Activated T-cell treated with anti-CD3 and anti-CD28 coated beads, Interleukin-2, amount 50 U/mL, for 72 hours (primary cell): ENCODE measurements at regions not wholly inside any gene's neighbourhood (a gene's known extent, or its start where the extent isn't known, plus 50 kb on each side); places are given as distances from the start of the nearest gene placed in this dataset.
A peak's percentile ranks its signal among the peaks of the same experiment; 100 is the strongest.

Source experiments
- ATAC-seq, 2 donors: fragments of 150-1000 bp; cut with Tn5 transposase; replicated peaks in 1 of 2; 2 replicates each; pipeline ENCODE4 v1.10.0; 2021; ENCODE audit warnings: moderate library complexity in 2 of 2, mild to moderate bottlenecking in 1 of 2
- DNase-seq, 2 donors: peaks; one replicate each; pipeline ENCODE4 v3.0.0; 2021 to 2022; ENCODE audit warnings: mixed read lengths in 1 of 2
- H3K27ac Mint-ChIP-seq: one replicate; pipeline ENCODE4 v1.8.0; 2022; ENCODE audit warnings: mild to moderate bottlenecking, moderate library complexity, mixed read lengths
- H3K27me3 Mint-ChIP-seq: one replicate; pipeline ENCODE4 v1.8.0; 2022; ENCODE audit warnings: low read depth, mixed read lengths
- H3K36me3 Mint-ChIP-seq, 2 donors: one replicate each; pipeline ENCODE4 v1.8.0; 2022; ENCODE audit warnings: mixed read lengths in 2 of 2, mild to moderate bottlenecking in 1 of 2; ENCODE audit not compliant: insufficient read depth in 2 of 2
- H3K4me1 Mint-ChIP-seq: one replicate; pipeline ENCODE4 v1.8.0; 2022; ENCODE audit warnings: low read depth, mixed read lengths
- H3K4me3 Mint-ChIP-seq, 2 donors: one replicate each; pipeline ENCODE4 v1.8.0; 2022; ENCODE audit warnings: mild to moderate bottlenecking in 2 of 2, mixed read lengths in 2 of 2, moderate library complexity in 2 of 2
- H3K9me3 Mint-ChIP-seq, 2 donors: one replicate each; pipeline ENCODE4 v1.8.0; 2022; ENCODE audit warnings: mixed read lengths in 2 of 2

GRCh38 chr5:168172760-168173223, 118.7 kb upstream of the WWC1 start:
- Mint-ChIP-seq H3K4me1 (no peaks in the 10 kb centered on the region), H3K36me3 (no peaks in the 10 kb centered on the region), H3K27ac (no peak overlapping the region), H3K4me3 (no peak overlapping the region), H3K9me3 (no peaks in the 10 kb centered on the region), H3K27me3 (no peaks in the 10 kb centered on the region)
- no peak for ATAC-seq
- no peak for DNase-seq

GRCh38 chr5:168174376-168174775, 117.1 kb upstream of the WWC1 start:
- peak in 1 of 2 donors; percentile 75 for ATAC-seq
- H3K36me3 Mint-ChIP-seq = no peaks in the 10 kb centered on the region
- no peaks in the 10 kb centered on the region for H3K27me3 Mint-ChIP-seq
- no peaks in the 10 kb centered on the region for H3K9me3 Mint-ChIP-seq
- DNase-seq = peak in 1 of 2 donors; percentile 23
- no peak overlapping the region for H3K4me3 Mint-ChIP-seq
- H3K4me1 Mint-ChIP-seq = no peaks in the 10 kb centered on the region
- no peak overlapping the region for H3K27ac Mint-ChIP-seq

GRCh38 chr5:168176251-168176650, 115.2 kb upstream of the WWC1 start:
- no peak for DNase-seq
- no peak overlapping the region for H3K4me3 Mint-ChIP-seq
- H3K27me3 Mint-ChIP-seq = no peaks in the 10 kb centered on the region
- no peaks in the 10 kb centered on the region for H3K9me3 Mint-ChIP-seq
- no peak for ATAC-seq
- no peaks in the 10 kb centered on the region for H3K36me3 Mint-ChIP-seq
- no peak overlapping the region for H3K27ac Mint-ChIP-seq
- H3K4me1 Mint-ChIP-seq = no peaks in the 10 kb centered on the region

- DNase-seq (no peak), ATAC-seq (no peak)
- Mint-ChIP-seq H3K36me3 (no peaks in the 10 kb centered on the region), H3K4me1 (no peaks in the 10 kb centered on the region), H3K9me3 (no peaks in the 10 kb centered on the region), H3K27ac (no peak overlapping the region), H3K27me3 (no peaks in the 10 kb centered on the region), H3K4me3 (no peak overlapping the region)
Measured at GRCh38 chr5:168176941-168177340, 114.5 kb upstream of the WWC1 start.

- DNase-seq = no peak
- Mint-ChIP-seq H3K27me3 (no peaks in the 10 kb centered on the region), H3K27ac (no peak overlapping the region), H3K36me3 (no peaks in the 10 kb centered on the region), H3K4me3 (no peak overlapping the region), H3K9me3 (no peaks in the 10 kb centered on the region), H3K4me1 (no peaks in the 10 kb centered on the region)
- ATAC-seq = no peak
Measured at GRCh38 chr5:168177831-168178450, 113.5 kb upstream of the WWC1 start.

- Mint-ChIP-seq H3K27ac (no peak overlapping the region), H3K4me3 (no peak overlapping the region), H3K4me1 (no peaks in the 10 kb centered on the region), H3K36me3 (no peaks in the 10 kb centered on the region), H3K27me3 (no peaks in the 10 kb centered on the region), H3K9me3 (peaks cover 0 to 2% of the 10 kb centered on the region in 2 donors)
- DNase-seq (peak in 1 of 2 donors; percentile 1), ATAC-seq (peak in 1 of 2 donors; percentile 63)
Measured at GRCh38 chr5:168179192-168179593, 112.3 kb upstream of the WWC1 start.

- peaks cover 0 to 2% of the 10 kb centered on the region in 2 donors for H3K9me3 Mint-ChIP-seq
- no peaks in the 10 kb centered on the region for H3K36me3 Mint-ChIP-seq
- ATAC-seq (no peak), DNase-seq (no peak)
- no peak overlapping the region for H3K27ac Mint-ChIP-seq
- H3K4me3 Mint-ChIP-seq = no peak overlapping the region
- no peaks in the 10 kb centered on the region for H3K27me3 Mint-ChIP-seq
- no peaks in the 10 kb centered on the region for H3K4me1 Mint-ChIP-seq
Measured at GRCh38 chr5:168182269-168182668, 109.2 kb upstream of the WWC1 start.

GRCh38 chr5:168184103-168184502, 107.3 kb upstream of the WWC1 start:
- Mint-ChIP-seq H3K4me1 (no peaks in the 10 kb centered on the region), H3K27me3 (no peaks in the 10 kb centered on the region), H3K27ac (no peak overlapping the region), H3K4me3 (no peak overlapping the region), H3K9me3 (peaks cover 0 to 2% of the 10 kb centered on the region in 2 donors), H3K36me3 (no peaks in the 10 kb centered on the region)
- DNase-seq (no peak), ATAC-seq (no peak)

GRCh38 chr5:168186289-168187074, 105.0 kb upstream of the WWC1 start:
- H3K4me3 Mint-ChIP-seq = no peak overlapping the region
- DNase-seq (no peak), ATAC-seq (no peak)
- H3K9me3 Mint-ChIP-seq = peaks cover 0 to 2% of the 10 kb centered on the region in 2 donors
- H3K36me3 Mint-ChIP-seq = no peaks in the 10 kb centered on the region
- H3K27ac Mint-ChIP-seq = no peak overlapping the region
- no peaks in the 10 kb centered on the region for H3K27me3 Mint-ChIP-seq
- no peaks in the 10 kb centered on the region for H3K4me1 Mint-ChIP-seq

GRCh38 chr5:168187614-168188013, 103.8 kb upstream of the WWC1 start:
- peaks cover 0 to 2% of the 10 kb centered on the region in 2 donors for H3K9me3 Mint-ChIP-seq
- no peak overlapping the region for H3K4me3 Mint-ChIP-seq
- H3K4me1 Mint-ChIP-seq = no peaks in the 10 kb centered on the region
- no peak overlapping the region for H3K27ac Mint-ChIP-seq
- ATAC-seq = no peak
- no peak for DNase-seq
- no peaks in the 10 kb centered on the region for H3K27me3 Mint-ChIP-seq
- H3K36me3 Mint-ChIP-seq = no peaks in the 10 kb centered on the region

- Mint-ChIP-seq H3K27ac (no peak overlapping the region), H3K27me3 (no peaks in the 10 kb centered on the region), H3K4me1 (no peaks in the 10 kb centered on the region), H3K36me3 (no peaks in the 10 kb centered on the region), H3K4me3 (no peak overlapping the region), H3K9me3 (peaks cover 0 to 2% of the 10 kb centered on the region in 2 donors)
- ATAC-seq (no peak), DNase-seq (no peak)
Measured at GRCh38 chr5:168188182-168188581, 103.3 kb upstream of the WWC1 start.

GRCh38 chr5:168192120-168192519, 99.3 kb upstream of the WWC1 start:
- Mint-ChIP-seq H3K27me3 (no peaks in the 10 kb centered on the region), H3K36me3 (no peaks in the 10 kb centered on the region), H3K27ac (no peak overlapping the region), H3K4me3 (no peak overlapping the region), H3K9me3 (no peaks in the 10 kb centered on the region), H3K4me1 (no peaks in the 10 kb centered on the region)
- ATAC-seq (no peak), DNase-seq (no peak)

GRCh38 chr5:168193493-168194250, 97.8 kb upstream of the WWC1 start:
- no peak overlapping the region for H3K4me3 Mint-ChIP-seq
- H3K36me3 Mint-ChIP-seq = no peaks in the 10 kb centered on the region
- H3K9me3 Mint-ChIP-seq = no peaks in the 10 kb centered on the region
- no peaks in the 10 kb centered on the region for H3K27me3 Mint-ChIP-seq
- DNase-seq (no peak), ATAC-seq (no peak)
- no peak overlapping the region for H3K27ac Mint-ChIP-seq
- H3K4me1 Mint-ChIP-seq = no peaks in the 10 kb centered on the region
